CD14-positive monocyte (primary cell): ENCODE measurements at regions not wholly inside any gene's neighbourhood (a gene's known extent, or its start where the extent isn't known, plus 50 kb on each side); places are given as distances from the start of the nearest gene placed in this dataset.

ENCODE experiments used
- DNase-seq, 3 donors: peaks; one replicate each; pipeline ENCODE4 v3.0.0-alpha.2; 2011 to 2022
- H2AFZ ChIP-seq: 2 replicates; pipeline ENCODE4 v1.6.0; 2012; ENCODE audit warnings: mild to moderate bottlenecking, low read depth, low read length, inconsistent platforms; ENCODE audit not compliant: insufficient read depth, poor library complexity, severe bottlenecking
- H3K27ac ChIP-seq, 2 donors: 1 replicate in 1 of 2; 2 replicates in 1 of 2; pipeline ENCODE4 v1.5.1; 2012 to 2013; ENCODE audit warnings: low read length in 2 of 2, control low read depth in 1 of 2, inconsistent platforms in 1 of 2, low read depth in 1 of 2, mild to moderate bottlenecking in 1 of 2
- H3K27me3 ChIP-seq, 2 donors: one replicate each; pipeline versions ENCODE4 v1.6.0 to v1.6.1; 2011 to 2013; ENCODE audit warnings: low read length in 2 of 2; ENCODE audit not compliant: control insufficient read depth in 2 of 2, insufficient read depth in 2 of 2
- H3K36me3 ChIP-seq, 2 donors: replicated peaks in 1 of 2; 1 replicate in 1 of 2; 2 replicates in 1 of 2; pipeline versions ENCODE4 v1.5.1 to v1.6.1; 2012 to 2013; ENCODE audit warnings: low read length in 2 of 2, control low read depth in 1 of 2, inconsistent platforms in 1 of 2, mild to moderate bottlenecking in 1 of 2; ENCODE audit not compliant: insufficient read depth in 2 of 2, control insufficient read depth in 1 of 2
- H3K4me1 ChIP-seq, 2 donors: 1 replicate in 1 of 2; 2 replicates in 1 of 2; pipeline versions ENCODE4 v1.5.1 to v1.6.1; 2012 to 2013; ENCODE audit warnings: low read length in 2 of 2, control low read depth in 1 of 2, inconsistent platforms in 1 of 2, mild to moderate bottlenecking in 1 of 2, moderate library complexity in 1 of 2; ENCODE audit not compliant: insufficient read depth in 2 of 2, control insufficient read depth in 1 of 2
- H3K4me2 ChIP-seq: replicated peaks from 2 replicates; pipeline ENCODE3; 2012; ENCODE audit warnings: low read length, moderate library complexity, mild to moderate bottlenecking; ENCODE audit not compliant: poor library complexity, severe bottlenecking; ENCODE audit errors: extremely low read depth
- H3K4me3 ChIP-seq, 3 experiments: fragments of 200-600 bp in 1 of 3; sonication (generic) in 1 of 3; replicated peaks in 1 of 3; 1 replicate in 2 of 3; 2 replicates in 1 of 3; pipeline ENCODE4 v1.5.1; 2011 to 2013; ENCODE audit warnings: low read length in 3 of 3, mild to moderate bottlenecking in 3 of 3, control low read depth in 2 of 3, low read depth in 2 of 3, inconsistent platforms in 1 of 3, moderate library complexity in 1 of 3
- H3K79me2 ChIP-seq: 2 replicates; pipeline ENCODE4 v1.6.0; 2012; ENCODE audit warnings: mild to moderate bottlenecking, control low read depth, inconsistent platforms, low read length, moderate library complexity; ENCODE audit not compliant: insufficient read depth
- H3K9ac ChIP-seq: 2 replicates; pipeline ENCODE4 v1.6.0; 2017; ENCODE audit warnings: low read length, mild to moderate bottlenecking; ENCODE audit not compliant: insufficient read depth, poor library complexity, severe bottlenecking
- H3K9me3 ChIP-seq, 2 donors: replicated peaks in 1 of 2; 1 replicate in 1 of 2; 2 replicates in 1 of 2; pipeline versions ENCODE4 v1.5.1 to v1.6.1; 2012 to 2013; ENCODE audit warnings: low read length in 2 of 2, control low read depth in 1 of 2; ENCODE audit not compliant: control insufficient read depth in 1 of 2, insufficient read depth in 1 of 2
- H4K20me1 ChIP-seq: 2 replicates; pipeline ENCODE4 v1.6.0; 2012; ENCODE audit warnings: mild to moderate bottlenecking, low read length, control low read depth, moderate library complexity; ENCODE audit not compliant: insufficient read depth
- H3K27ac Mint-ChIP-seq, 7 donors: one replicate each; pipeline ENCODE4 v1.8.0; 2020; ENCODE audit warnings: mild to moderate bottlenecking in 7 of 7, mixed read lengths in 7 of 7, moderate library complexity in 6 of 7, inconsistent platforms in 2 of 7
- H3K27me3 Mint-ChIP-seq, 3 donors: one replicate each; pipeline ENCODE4 v1.8.0; 2021 to 2022; ENCODE audit warnings: low read depth in 3 of 3, mild to moderate bottlenecking in 3 of 3, mixed read lengths in 3 of 3, moderate library complexity in 3 of 3, inconsistent platforms in 1 of 3
- H3K36me3 Mint-ChIP-seq, 2 donors: one replicate each; pipeline ENCODE4 v1.8.0; 2020; ENCODE audit warnings: mixed read lengths in 2 of 2, inconsistent platforms in 1 of 2, mild to moderate bottlenecking in 1 of 2
- H3K4me1 Mint-ChIP-seq: one replicate; pipeline ENCODE4 v1.8.0; 2020; ENCODE audit warnings: mild to moderate bottlenecking, mixed read lengths
- H3K4me3 Mint-ChIP-seq, 2 donors: one replicate each; pipeline ENCODE4 v1.8.0; 2020; ENCODE audit warnings: mild to moderate bottlenecking in 2 of 2, mixed read lengths in 2 of 2, moderate library complexity in 1 of 2
- H3K9me3 Mint-ChIP-seq, 7 donors: one replicate each; pipeline ENCODE4 v1.8.0; 2020 to 2022; ENCODE audit warnings: mixed read lengths in 7 of 7, mild to moderate bottlenecking in 6 of 7, moderate library complexity in 6 of 7, inconsistent platforms in 2 of 7
- CTCF ChIP-seq: fragments of 200-600 bp; IDR thresholded peaks from one replicate; pipeline ENCODE4 v1.8.0; 2022; ENCODE audit warnings: antibody characterized with exemption, mild to moderate bottlenecking
- WGBS: methylation state at CpG from one replicate; pipeline ENCODE4 v1.1.5; 2013; ENCODE audit warnings: missing lambda C conversion rate; ENCODE audit not compliant: insufficient coverage; 5-methylcytosine and 5-hydroxymethylcytosine counted together
- intact Hi-C, 2 donors: fragments of 100-400 bp; cut with micrococcal nuclease; formaldehyde crosslinking; loops; one replicate each; pipeline versions ENCODE4 v1.15.0 to v1.15.1; 2023

- Histone ChIP-seq H3K4me3 (no peak overlapping the region), H3K4me2 (no peak overlapping the region), H2AFZ (no peak overlapping the region), H3K79me2 (no peaks in the 10 kb centered on the region), H3K4me1 (no peaks in the 10 kb centered on the region), H3K36me3 (no peaks in the 10 kb centered on the region), H3K9me3 (no peaks in the 10 kb centered on the region), H3K27ac (no peak overlapping the region), H3K9ac (no peak overlapping the region), H4K20me1 (no peaks in the 10 kb centered on the region), H3K27me3 (no peaks in the 10 kb centered on the region)
- Mint-ChIP-seq H3K4me3 (no peak overlapping the region), H3K27me3 (no peaks in the 10 kb centered on the region), H3K36me3 (no peaks in the 10 kb centered on the region), H3K4me1 (no peaks in the 10 kb centered on the region), H3K27ac (no peak overlapping the region), H3K9me3 (peaks cover 0 to 2% (median 0%) of the 10 kb centered on the region in 7 donors)
- no CpG with 5 or more reads among the region's 2 CpGs for WGBS
- TF ChIP-seq CTCF, result no peak
- no peak for DNase-seq
- intact Hi-C loops, result no loop called here
Measured at GRCh38 chr2:139835101-139835500, 1054.9 kb upstream of the NXPH2 start.

- H3K4me3 Mint-ChIP-seq, result no peak overlapping the region
- DNase-seq, result no peak
Measured at GRCh38 chr2:139828011-139828410, 1047.8 kb upstream of the NXPH2 start.

More at GRCh38 chr2:139828011-139828410, 1047.8 kb upstream of the NXPH2 start:
- H3K9me3 Mint-ChIP-seq, result peaks cover 0 to 7% (median 3%) of the 10 kb centered on the region in 7 donors
- Histone ChIP-seq H3K9me3 (peaks cover 4 to 5% of the 10 kb centered on the region in 2 donors), H3K36me3 (no peaks in the 10 kb centered on the region), H3K4me1 (no peaks in the 10 kb centered on the region), H4K20me1 (no peaks in the 10 kb centered on the region), H3K27me3 (no peaks in the 10 kb centered on the region), H3K4me3 (no peak overlapping the region), H3K4me2 (no peak overlapping the region), H3K79me2 (no peaks in the 10 kb centered on the region), H2AFZ (no peak overlapping the region), H3K27ac (no peak overlapping the region), H3K9ac (no peak overlapping the region)
- H3K27ac Mint-ChIP-seq, result no peak overlapping the region
- intact Hi-C loops, result no loop called here
- no CpG with 5 or more reads among the region's 3 CpGs for WGBS
- H3K4me1 Mint-ChIP-seq, result no peaks in the 10 kb centered on the region
- no peak for TF ChIP-seq CTCF
- H3K27me3 Mint-ChIP-seq, result no peaks in the 10 kb centered on the region
- no peaks in the 10 kb centered on the region for H3K36me3 Mint-ChIP-seq
